ENCODE measurements at regions not wholly inside any gene's neighbourhood (a gene's known extent, or its start where the extent isn't known, plus 50 kb on each side); places are given as distances from the start of the nearest gene placed in this dataset.

- TF ChIP-seq EZH2 (IDR thresholded peaks at IDR 0.05; ENCODE audit: borderline replicate concordance, low read depth, low read length, severe bottlenecking), result no peak
- TF ChIP-seq, protein P1, sequence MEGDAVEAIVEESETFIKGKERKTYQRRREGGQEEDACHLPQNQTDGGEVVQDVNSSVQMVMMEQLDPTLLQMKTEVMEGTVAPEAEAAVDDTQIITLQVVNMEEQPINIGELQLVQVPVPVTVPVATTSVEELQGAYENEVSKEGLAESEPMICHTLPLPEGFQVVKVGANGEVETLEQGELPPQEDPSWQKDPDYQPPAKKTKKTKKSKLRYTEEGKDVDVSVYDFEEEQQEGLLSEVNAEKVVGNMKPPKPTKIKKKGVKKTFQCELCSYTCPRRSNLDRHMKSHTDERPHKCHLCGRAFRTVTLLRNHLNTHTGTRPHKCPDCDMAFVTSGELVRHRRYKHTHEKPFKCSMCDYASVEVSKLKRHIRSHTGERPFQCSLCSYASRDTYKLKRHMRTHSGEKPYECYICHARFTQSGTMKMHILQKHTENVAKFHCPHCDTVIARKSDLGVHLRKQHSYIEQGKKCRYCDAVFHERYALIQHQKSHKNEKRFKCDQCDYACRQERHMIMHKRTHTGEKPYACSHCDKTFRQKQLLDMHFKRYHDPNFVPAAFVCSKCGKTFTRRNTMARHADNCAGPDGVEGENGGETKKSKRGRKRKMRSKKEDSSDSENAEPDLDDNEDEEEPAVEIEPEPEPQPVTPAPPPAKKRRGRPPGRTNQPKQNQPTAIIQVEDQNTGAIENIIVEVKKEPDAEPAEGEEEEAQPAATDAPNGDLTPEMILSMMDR (IDR thresholded peaks at IDR 0.05; ENCODE audit: borderline replicate concordance, extremely low read depth, low read length, poor library complexity, severe bottlenecking), result no peak
These were observed 304.0 kb downstream of the ARHGAP12 start for GRCh38 chr10:31624611-31625010.
